Hepatocyte (in vitro differentiated cells): ENCODE measurements at regions not wholly inside any gene's neighbourhood (a gene's known extent, or its start where the extent isn't known, plus 50 kb on each side); places are given as distances from the start of the nearest gene placed in this dataset.

Experiments
- CTCF ChIP-seq: fragments of 200-600 bp; sonication (generic); IDR thresholded peaks from 2 replicates; pipeline ENCODE4 v1.5.1; 2016; ENCODE audit warnings: antibody characterized with exemption, mild to moderate bottlenecking; ENCODE audit not compliant: poor library complexity
- EZH2 ChIP-seq: fragments of 200-600 bp; sonication (generic); IDR thresholded peaks from 2 replicates; pipeline ENCODE4 v1.6.1; 2016; ENCODE audit warnings: antibody characterized with exemption, mild to moderate bottlenecking, borderline replicate concordance
- EZH2phosphoT487 ChIP-seq: fragments of 200-600 bp; sonication (generic); IDR thresholded peaks from one replicate; pipeline ENCODE4 v1.6.1; 2018; ENCODE audit warnings: antibody characterized with exemption, mild to moderate bottlenecking, low read depth, moderate library complexity; ENCODE audit not compliant: unreplicated experiment, severe bottlenecking

GRCh38 chr1:69413129-69413528, 154.6 kb upstream of the LRRC7 start:
- no peak for TF ChIP-seq EZH2
- no peak for TF ChIP-seq CTCF
- no peak for TF ChIP-seq EZH2phosphoT487
